GM18508 (cell line): ENCODE measurements at regions not wholly inside any gene's neighbourhood (a gene's known extent, or its start where the extent isn't known, plus 50 kb on each side); places are given as distances from the start of the nearest gene placed in this dataset.

Experiments
- ATAC-seq: cut with Tn5 transposase; IDR thresholded peaks from one replicate; pipeline ENCODE4 v1.9.1; 2021; ENCODE audit warnings: moderate number of reproducible peaks; ENCODE audit not compliant: insufficient read depth, unreplicated experiment

- ATAC-seq, result no peak
These were observed 380.1 kb upstream of the DDI1 start for GRCh38 chr11:103656382-103656781.

- no peak for ATAC-seq
These were observed 377.2 kb upstream of the DDI1 start for GRCh38 chr11:103659206-103659618.

- ATAC-seq, result no peak
These were observed 376.7 kb upstream of the DDI1 start for GRCh38 chr11:103659743-103660142.

DNA sequence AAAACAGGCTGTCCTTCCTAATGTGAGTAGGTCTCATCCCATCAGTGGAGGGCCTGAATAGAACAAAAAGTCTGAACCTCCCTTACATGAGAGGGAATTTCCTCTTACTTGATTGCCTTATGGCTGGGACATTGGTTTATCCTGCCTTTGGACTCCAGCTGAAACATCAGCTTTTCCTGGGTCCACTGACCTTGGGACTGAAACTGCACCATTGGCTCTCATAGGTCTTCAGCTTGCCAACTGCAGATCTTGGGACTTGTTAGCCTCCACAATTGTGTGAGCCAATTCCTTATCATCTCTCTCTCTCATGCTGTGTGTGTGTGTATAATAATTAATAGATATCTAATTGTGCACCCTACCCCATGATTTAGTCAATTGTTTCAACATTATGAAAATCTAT is 375.3 kb upstream of the DDI1 start:
- ATAC-seq, result no peak

GRCh38 chr11:103661991-103662390 is 374.4 kb upstream of the DDI1 start:
- ATAC-seq, result no peak

DNA sequence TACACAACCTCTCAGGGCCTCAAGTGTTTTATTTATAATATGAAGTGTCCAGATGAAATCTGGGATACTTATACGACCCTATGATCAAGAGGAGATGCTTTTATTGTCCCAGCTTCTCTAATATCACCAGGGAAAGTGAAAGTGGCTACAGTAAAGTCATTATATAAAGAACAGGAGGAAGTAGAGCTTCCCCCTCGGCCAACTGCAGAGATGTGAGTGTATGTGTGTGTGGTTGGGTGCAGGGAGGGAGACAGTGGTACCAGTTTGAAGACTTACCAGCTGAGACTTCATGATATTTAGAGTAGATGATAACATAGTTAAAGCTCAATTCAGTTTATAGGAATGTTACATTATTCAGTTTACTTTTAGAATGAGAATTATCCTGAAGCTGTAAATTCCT is 373.6 kb upstream of the DDI1 start:
- no peak for ATAC-seq

DNA sequence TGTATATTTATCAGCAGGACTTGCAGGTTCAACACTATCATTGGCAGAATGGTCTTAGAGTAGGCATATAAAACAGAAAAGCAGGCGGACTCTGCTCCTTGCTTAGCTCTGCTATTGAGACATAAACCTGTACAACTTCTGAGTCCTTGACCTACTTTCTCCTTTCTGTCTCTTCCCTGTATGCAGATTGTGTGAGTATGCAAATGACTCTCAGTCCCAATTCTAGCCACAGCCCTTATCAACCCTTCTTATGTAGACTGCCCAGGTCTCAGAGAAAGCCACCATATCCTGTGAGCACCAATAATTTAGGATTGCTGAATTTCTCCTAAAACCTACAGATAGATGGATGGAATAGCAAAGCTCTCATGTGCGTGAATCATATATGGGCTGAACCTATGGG is 367.6 kb upstream of the DDI1 start:
- ATAC-seq, result no peak

DNA sequence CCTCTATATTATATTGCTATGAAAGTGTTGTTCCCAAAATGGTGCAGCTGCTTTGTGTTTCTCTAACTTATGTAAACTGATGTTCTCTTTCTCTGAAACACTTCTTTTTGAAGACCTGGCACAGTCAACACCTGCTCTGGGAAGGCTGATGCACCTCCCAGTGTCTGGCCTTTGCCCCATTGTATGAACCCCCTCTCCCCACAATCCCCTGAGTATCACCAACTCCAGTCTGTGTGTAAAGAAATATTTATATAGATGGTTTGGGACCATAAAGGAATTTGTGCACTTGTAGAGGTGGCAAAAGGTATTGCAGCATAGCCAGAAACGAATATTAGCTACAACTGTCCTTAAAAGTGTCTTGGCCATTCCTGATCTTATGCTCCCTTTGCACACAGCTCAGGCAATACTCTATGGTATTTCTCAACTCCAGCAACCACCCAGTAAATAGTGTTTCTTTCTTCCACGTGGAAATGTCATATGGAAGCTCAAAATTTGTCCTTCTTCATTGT is 365.2 kb upstream of the DDI1 start:
- no peak for ATAC-seq

GRCh38 chr11:103673773-103674172 is 362.7 kb upstream of the DDI1 start:
- no peak for ATAC-seq

- ATAC-seq, result no peak
These were observed 360.0 kb upstream of the DDI1 start for GRCh38 chr11:103676413-103676812.

- no peak for ATAC-seq
These were observed 355.6 kb upstream of the DDI1 start for GRCh38 chr11:103680826-103681225.

DNA sequence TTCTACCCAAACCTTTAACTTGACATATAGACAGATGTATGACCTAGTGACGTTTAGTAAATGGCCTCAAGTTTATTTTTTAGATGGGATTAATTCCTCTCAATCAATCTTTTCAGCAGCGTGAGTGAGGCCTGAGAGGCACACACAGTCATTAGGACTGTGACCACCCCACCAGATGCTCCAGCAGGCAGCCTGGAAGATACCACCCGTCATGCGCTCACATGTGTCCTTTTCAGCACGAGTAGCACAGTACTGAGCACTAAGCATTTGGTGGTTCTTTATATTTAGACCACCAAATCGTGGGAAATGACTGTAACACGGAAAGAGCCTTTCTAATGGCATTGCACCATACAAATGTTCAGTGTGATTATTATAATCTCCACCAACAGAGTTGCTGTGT is 354.6 kb upstream of the DDI1 start:
- ATAC-seq, result no peak

DNA sequence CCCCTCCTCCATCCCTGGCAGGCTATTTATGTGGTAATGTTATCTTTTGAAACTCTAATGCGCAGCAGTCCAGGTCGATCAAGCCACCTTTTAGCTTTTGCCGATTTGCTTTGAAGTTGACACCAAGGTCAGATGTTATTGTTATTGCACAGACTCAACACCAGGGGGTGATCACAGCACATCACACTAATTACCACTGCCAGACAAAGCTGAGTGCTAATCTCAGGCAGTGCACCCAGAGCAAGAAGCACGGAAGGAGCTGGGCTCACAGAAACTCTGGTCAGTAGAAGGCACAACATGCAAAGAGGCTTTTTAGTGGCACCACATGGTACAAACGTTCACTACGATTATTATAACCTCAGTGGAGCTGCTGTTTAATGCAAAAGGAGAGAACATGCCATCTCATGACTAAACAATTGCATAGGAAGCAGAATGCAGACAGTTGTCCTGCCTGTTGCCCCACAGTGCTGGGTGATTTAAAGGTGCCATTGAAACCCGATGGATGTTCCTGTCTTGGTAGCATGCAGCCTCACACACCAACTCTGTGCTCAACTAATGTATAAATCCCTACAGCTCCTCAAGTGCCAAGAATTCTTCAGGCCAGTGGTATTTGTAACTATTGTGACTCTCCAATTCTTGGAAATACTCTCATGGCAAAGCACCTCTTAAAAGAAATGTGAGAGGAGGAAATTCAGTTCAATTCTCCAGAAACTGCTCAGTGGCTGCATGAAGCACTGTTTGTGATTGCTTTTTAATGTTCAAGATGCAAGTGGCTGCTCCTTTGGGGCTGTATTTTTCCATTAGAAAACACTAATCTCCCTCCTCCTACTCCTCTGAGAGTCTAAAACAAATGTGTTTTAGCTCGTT is 353.9 kb upstream of the DDI1 start:
- peak; percentile 95 for ATAC-seq

DNA sequence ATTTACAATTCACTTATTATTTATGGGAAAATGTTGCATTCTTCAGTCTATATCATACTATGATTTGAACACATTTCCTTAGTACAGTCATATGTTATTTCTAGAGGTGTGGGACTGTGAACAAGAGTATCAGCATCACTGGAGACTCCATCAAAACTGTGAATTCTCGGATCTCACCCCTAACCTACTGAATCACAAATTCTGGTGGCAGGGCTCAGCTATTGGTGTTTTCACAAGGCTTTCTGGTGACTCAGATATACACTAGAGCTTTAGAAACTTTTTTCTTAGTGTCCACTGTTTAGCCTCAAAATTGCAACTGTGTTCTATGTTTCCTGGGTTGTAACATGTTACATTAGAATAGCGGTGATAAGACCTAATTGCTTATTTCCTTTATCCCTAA is 352.9 kb upstream of the DDI1 start:
- no peak for ATAC-seq

DNA sequence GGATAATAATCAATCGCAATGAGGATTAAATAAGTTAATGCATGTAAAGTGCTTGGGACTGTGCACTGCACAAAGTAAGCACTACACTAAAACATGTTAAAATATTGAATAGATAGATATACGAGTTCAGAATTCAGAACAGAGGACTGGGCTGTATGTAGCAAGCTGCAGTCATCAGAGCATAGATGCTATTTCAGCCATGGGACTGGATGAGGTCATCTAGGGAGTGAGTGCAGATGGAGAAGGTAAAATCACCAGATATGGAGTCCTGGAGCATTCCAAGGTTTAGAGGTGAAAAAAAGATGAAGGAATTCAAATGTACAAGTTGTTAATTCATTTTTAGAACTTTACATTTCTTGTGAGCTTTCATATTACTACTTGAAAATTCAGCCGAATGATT is 347.5 kb upstream of the DDI1 start:
- no peak for ATAC-seq

DNA sequence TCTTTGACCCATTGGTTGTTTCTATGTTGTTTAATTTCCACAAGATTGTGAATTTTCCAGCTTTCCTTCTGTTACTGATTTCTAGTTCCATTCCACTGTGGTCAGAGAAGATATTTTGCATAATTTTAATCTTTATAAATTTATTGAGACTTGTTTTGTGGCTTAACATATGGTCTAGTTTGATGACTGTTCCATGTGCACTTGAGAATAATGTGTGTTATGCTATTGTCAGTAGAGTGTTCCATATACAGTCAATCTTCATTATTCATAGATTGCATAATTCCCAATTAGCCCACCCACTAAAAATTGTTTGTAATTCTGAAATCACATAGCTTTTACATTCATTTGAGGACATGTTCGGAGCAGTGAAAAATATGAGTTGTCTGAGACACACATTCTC is 346.1 kb upstream of the DDI1 start:
- no peak for ATAC-seq

DNA sequence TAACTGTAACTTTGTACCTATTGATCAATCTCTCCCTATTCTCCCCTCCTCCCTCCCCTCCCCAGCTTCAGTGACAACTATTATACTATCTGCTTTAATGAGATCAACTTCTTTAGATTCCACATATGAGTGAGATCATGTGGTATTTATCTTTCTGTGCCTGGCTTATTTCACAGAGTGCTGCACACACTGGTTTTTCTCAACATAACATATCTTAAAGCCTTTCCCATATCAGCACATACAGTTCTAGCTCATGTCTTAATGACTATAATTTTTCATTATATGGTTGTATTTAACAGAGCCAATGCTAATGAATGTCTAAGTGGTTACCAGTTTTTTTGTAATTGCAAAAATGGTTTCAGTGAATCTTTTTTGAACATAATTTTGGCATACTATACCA is 340.3 kb upstream of the DDI1 start:
- no peak for ATAC-seq

GRCh38 chr11:103699216-103699615 is 337.2 kb upstream of the DDI1 start:
- no peak for ATAC-seq

- no peak for ATAC-seq
These were observed 336.8 kb upstream of the DDI1 start for GRCh38 chr11:103699656-103700055.

- ATAC-seq, result no peak
These were observed 335.8 kb upstream of the DDI1 start for GRCh38 chr11:103700622-103701021.

GRCh38 chr11:103703437-103703836 is 333.0 kb upstream of the DDI1 start:
- no peak for ATAC-seq

GRCh38 chr11:103703954-103704353 is 332.5 kb upstream of the DDI1 start:
- no peak for ATAC-seq
